Transverse colon (tissue), 4 donors: ENCODE measurements at regions not wholly inside any gene's neighbourhood (a gene's known extent, or its start where the extent isn't known, plus 50 kb on each side); places are given as distances from the start of the nearest gene placed in this dataset.

Experiments
- DNase-seq: peaks from one replicate; pipeline ENCODE4 v3.0.0-alpha.2; 2019
- H3K27ac ChIP-seq, 4 donors: fragments of 200-600 bp; sonication (generic); 2 replicates each; pipeline ENCODE4 v1.5.1; 2016 to 2018; ENCODE audit warnings: inconsistent platforms in 4 of 4
- H3K27me3 ChIP-seq: fragments of 200-600 bp; sonication (generic); 2 replicates; pipeline ENCODE4 v1.5.1; 2017; ENCODE audit warnings: inconsistent platforms
- H3K36me3 ChIP-seq, 4 donors: fragments of 200-600 bp; sonication (generic); 2 replicates each; pipeline ENCODE4 v1.5.1; 2017 to 2019; ENCODE audit warnings: inconsistent platforms in 4 of 4
- H3K4me1 ChIP-seq, 4 donors: fragments of 200-600 bp; sonication (generic); 2 replicates each; pipeline ENCODE4 v1.5.1; 2017 to 2020; ENCODE audit warnings: inconsistent platforms in 4 of 4
- H3K4me3 ChIP-seq, 4 donors: fragments of 200-600 bp; sonication (generic); 1 replicate in 1 of 4; 2 replicates in 3 of 4; pipeline versions ENCODE4 v1.5.1 to v1.6.1; 2017 to 2019; ENCODE audit warnings: inconsistent platforms in 4 of 4
- H3K9me3 ChIP-seq, 2 donors: fragments of 200-600 bp; sonication (generic); 2 replicates each; pipeline ENCODE4 v1.5.1; 2017 to 2019; ENCODE audit warnings: inconsistent platforms in 2 of 2
- CTCF ChIP-seq, 5 experiments: fragments of 200-600 bp in 3 of 5; fragments of 450-650 bp in 2 of 5; sonication (generic) in 3 of 5; IDR thresholded peaks; 1 replicate in 2 of 5; 2 replicates in 3 of 5; pipeline ENCODE4 v1.5.1; 2016 to 2017; ENCODE audit warnings: antibody characterized with exemption in 5 of 5, inconsistent platforms in 3 of 5, mild to moderate bottlenecking in 2 of 5, moderate library complexity in 1 of 5
- EP300 ChIP-seq: sonication (generic); formaldehyde crosslinking; IDR thresholded peaks from one replicate; pipeline ENCODE4 v1.6.1; 2017; ENCODE audit warnings: antibody characterized with exemption, low read depth
- POLR2A ChIP-seq: fragments of 450-650 bp; IDR thresholded peaks from one replicate; pipeline ENCODE4 v1.6.1; 2016; ENCODE audit warnings: antibody characterized with exemption, mild to moderate bottlenecking, moderate library complexity
- POLR2AphosphoS5 ChIP-seq, 3 donors: sonication (generic); formaldehyde crosslinking; IDR thresholded peaks; one replicate each; pipeline ENCODE4 v1.6.1; 2016; ENCODE audit warnings: antibody characterized with exemption in 3 of 3
- WGBS, 2 donors: methylation state at CpG; one replicate each; pipeline ENCODE4 v1.1.5; 2018; ENCODE audit warnings: low coverage in 1 of 2; 5-methylcytosine and 5-hydroxymethylcytosine counted together
- in situ Hi-C, 4 donors: fragments of 200-750 bp; cut with MboI; loops; one replicate each; pipeline versions ENCODE4 v1.15.0 to v1.15.1; 2017; ENCODE audit warnings: low sequenced_read_pairs in 3 of 4, low pct_ligation_motif_present in 1 of 4, low pct_unique_long_range_greater_than_20kb in 1 of 4
- intact Hi-C: fragments of 100-400 bp; cut with DNase I; formaldehyde crosslinking; loops from one replicate; pipeline ENCODE4 v1.15.1; 2023; ENCODE audit warnings: low total_unique reads

- intact Hi-C loops (no loop called here), in situ Hi-C loops (loop anchor here in 2 of 4 donors (25.0 kb wide), 1 partner anchor 217 kb away; no protein-coding TSS in a partner anchor)
- Histone ChIP-seq H3K4me3 (no peak overlapping the region), H3K27me3 (no peaks in the 10 kb centered on the region), H3K4me1 (no peaks in the 10 kb centered on the region), H3K27ac (no peak overlapping the region), H3K36me3 (no peaks in the 10 kb centered on the region), H3K9me3 (no peaks in the 10 kb centered on the region)
- 73 to 100% methylated on average over 1 to 3 of the region's 3 CpGs for WGBS, 2 donors
- TF ChIP-seq EP300 (no peak), POLR2AphosphoS5 (IDR thresholded peaks at IDR 0.05) (no peak), POLR2A (no peak), CTCF (IDR thresholded peaks at IDR 0.05) (no peak)
- DNase-seq = no peak
Measured at GRCh38 chr7:38328814-38329213, 55.4 kb upstream of the TARP start.

- Histone ChIP-seq H3K27ac (no peak overlapping the region), H3K9me3 (no peaks in the 10 kb centered on the region), H3K4me3 (no peak overlapping the region), H3K36me3 (no peaks in the 10 kb centered on the region), H3K27me3 (no peaks in the 10 kb centered on the region), H3K4me1 (no peaks in the 10 kb centered on the region)
- WGBS, 2 donors = 36 to 63% methylated on average over 3 of the region's 3 CpGs
- intact Hi-C loops (no loop called here), in situ Hi-C loops (loop anchor here in 2 of 4 donors (25.0 kb wide), 1 partner anchor 215 kb away; no protein-coding TSS in a partner anchor)
- TF ChIP-seq POLR2A = no peak
- no peak for TF ChIP-seq EP300
- no peak for TF ChIP-seq POLR2AphosphoS5 (IDR thresholded peaks at IDR 0.05)
- no peak for TF ChIP-seq CTCF (IDR thresholded peaks at IDR 0.05)
- no peak for DNase-seq
Measured at GRCh38 chr7:38327637-38328036, 54.2 kb upstream of the TARP start.
